Left ventricle myocardium inferior (tissue), 1 donor: ENCODE measurements at regions not wholly inside any gene's neighbourhood (a gene's known extent, or its start where the extent isn't known, plus 50 kb on each side); places are given as distances from the start of the nearest gene placed in this dataset.

Source experiments
- DNase-seq: peaks from one replicate; pipeline ENCODE4 v3.0.0-alpha.2; 2020
- H3K27ac ChIP-seq: fragments of 200-600 bp; replicated peaks from 2 replicates; pipeline ENCODE4 v1.8.0; 2021
- H3K27me3 ChIP-seq: fragments of 200-600 bp; 2 replicates; pipeline ENCODE4 v1.8.0; 2021; ENCODE audit warnings: low read depth
- H3K36me3 ChIP-seq: fragments of 200-600 bp; 2 replicates; pipeline ENCODE4 v1.8.0; 2021
- H3K4me1 ChIP-seq: fragments of 200-600 bp; 2 replicates; pipeline ENCODE4 v1.8.0; 2021
- H3K4me3 ChIP-seq: fragments of 200-600 bp; 2 replicates; pipeline ENCODE4 v1.8.0; 2021; ENCODE audit warnings: mild to moderate bottlenecking, moderate library complexity
- H3K9me3 ChIP-seq: fragments of 200-600 bp; replicated peaks from 2 replicates; pipeline ENCODE4 v1.8.0; 2021
- CTCF ChIP-seq: fragments of 200-600 bp; IDR thresholded peaks from 2 replicates; pipeline ENCODE4 v1.8.0; 2021; ENCODE audit warnings: antibody characterized with exemption, mild to moderate bottlenecking, borderline replicate concordance
- intact Hi-C: fragments of 100-400 bp; cut with micrococcal nuclease; formaldehyde crosslinking; loops from one replicate; pipeline ENCODE4 v1.11.0; 2022
- donor health status: DM: no; HTN: yes; CAD: no; lungs with severe emphysema.

DNA sequence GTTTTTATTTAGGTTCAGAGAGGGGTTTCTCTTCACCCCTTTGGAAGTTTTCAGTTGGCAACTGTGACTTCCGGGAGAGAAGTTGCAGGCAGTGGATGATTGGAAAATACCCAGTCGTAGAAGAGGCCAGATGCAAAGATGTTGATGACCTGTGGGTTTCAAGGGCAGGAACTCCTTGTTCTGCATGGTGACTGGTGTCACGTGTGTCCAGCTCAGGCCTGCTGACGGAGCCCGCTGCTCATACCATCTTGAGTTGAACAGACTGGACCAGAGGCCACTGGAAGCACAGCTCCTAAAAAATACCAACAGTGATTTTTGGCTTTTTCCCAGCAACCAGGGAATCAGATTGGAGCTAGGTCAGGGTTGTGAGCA, 243.9 kb upstream of the KLF4 start:
- Histone ChIP-seq H3K4me1 (peaks cover 41% of the 10 kb centered on the region), H3K36me3 (no peaks in the 10 kb centered on the region), H3K27me3 (no peaks in the 10 kb centered on the region), H3K4me3 (peak overlapping the region; percentile 46), H3K27ac (peak overlapping the region; percentile 92), H3K9me3 (no peaks in the 10 kb centered on the region)
- no peak for TF ChIP-seq CTCF
- intact Hi-C loops = no loop called here
- peak; percentile 61 for DNase-seq

DNA sequence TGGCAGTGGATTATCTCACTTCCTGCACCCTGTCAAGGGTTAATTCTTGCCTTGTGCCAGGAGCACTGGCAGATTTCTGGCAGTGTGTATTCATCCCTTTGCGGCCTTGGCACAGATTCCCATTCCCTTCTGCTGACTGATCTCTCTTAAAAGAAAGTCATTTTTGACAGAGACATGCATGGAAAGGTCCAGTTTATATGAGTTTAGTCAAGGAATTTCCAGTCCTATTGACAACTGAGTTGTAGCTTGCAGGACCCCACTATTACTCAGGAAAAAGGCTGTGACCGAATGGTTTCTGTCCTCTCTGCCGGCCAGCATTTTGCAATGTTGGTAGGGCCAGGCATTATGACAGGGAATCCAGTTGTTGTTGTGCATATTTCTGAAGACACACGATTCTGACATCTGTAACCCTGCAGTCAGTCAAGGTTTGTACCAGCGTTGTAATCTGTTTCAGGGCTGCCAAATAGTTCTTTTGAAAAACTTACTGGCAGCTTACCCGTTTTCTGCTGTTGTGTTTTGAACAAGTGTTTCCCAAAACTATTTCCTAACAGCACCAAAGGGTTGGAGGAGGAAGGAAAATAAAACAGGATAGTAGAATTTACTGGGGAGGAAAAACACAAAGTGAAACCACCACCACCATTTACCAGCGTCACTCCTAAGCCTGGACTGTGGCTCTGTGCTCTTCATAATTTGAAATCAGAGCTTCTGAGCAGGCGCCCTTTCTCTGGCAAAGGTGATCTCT, 243.4 kb upstream of the KLF4 start:
- DNase-seq = no peak
- no peaks in the 10 kb centered on the region for H3K9me3 ChIP-seq
- H3K4me3 ChIP-seq = peak overlapping the region; percentile 46
- no peaks in the 10 kb centered on the region for H3K36me3 ChIP-seq
- H3K27me3 ChIP-seq = no peaks in the 10 kb centered on the region
- H3K4me1 ChIP-seq = peaks cover 35% of the 10 kb centered on the region
- TF ChIP-seq CTCF = no peak
- intact Hi-C loops = no loop called here
- peak overlapping the region; percentile 92 for H3K27ac ChIP-seq

DNA sequence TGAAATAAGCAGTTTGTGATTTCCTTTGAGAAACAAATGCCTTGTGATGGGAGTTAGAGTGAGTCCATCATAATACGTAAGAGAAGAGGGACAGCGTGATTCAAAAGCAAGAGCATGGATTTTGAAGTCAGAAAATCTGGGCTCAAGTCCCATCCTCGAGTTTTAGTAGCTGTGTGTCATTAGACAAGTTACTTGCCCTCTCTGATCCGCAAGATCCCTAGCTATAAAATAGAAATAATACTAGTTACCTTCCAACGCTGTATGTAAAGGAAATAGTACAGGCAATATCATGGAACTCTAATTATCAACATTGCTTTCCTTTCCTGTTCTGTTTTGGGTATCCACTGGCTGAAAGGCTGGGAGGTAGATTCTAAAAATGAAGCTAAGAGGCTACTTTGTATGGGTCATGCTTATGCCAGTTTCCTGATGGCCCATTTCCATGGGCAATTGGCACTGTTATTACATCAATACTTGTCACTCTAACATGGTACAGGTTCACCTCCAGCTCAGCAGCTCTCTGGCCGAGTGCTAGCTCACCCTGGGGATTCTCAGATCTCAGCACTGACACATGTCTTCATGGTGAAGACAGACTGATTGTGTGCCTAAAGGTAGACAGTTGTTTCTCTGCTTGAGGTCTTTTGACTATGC, 241.7 kb upstream of the KLF4 start:
- Histone ChIP-seq H3K4me1 (peaks cover 24% of the 10 kb centered on the region), H3K4me3 (no peak overlapping the region), H3K9me3 (no peaks in the 10 kb centered on the region), H3K36me3 (no peaks in the 10 kb centered on the region), H3K27me3 (no peaks in the 10 kb centered on the region), H3K27ac (no peak overlapping the region)
- no peak for TF ChIP-seq CTCF
- no peak for DNase-seq
- intact Hi-C loops = no loop called here

DNA sequence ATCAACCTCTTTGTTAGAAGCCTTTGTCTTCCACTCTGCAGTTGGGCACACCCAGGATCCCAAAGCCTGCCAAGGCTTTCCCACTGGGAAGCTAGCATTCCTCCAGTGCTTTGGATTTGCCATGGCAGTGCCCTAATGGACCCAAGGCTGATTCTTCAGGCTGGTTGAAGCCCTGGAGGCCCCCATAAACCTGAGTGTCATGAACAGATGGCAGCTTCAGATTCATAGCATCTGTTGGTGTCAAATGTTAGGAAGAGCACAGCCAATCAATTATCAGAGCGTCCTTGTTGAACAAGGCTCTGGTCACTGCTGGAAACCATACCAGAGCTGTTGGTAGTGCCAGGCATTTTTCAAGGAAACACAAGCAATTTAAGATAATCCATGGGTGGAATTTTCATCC, 241.1 kb upstream of the KLF4 start:
- DNase-seq = no peak
- TF ChIP-seq CTCF = no peak
- H3K9me3 ChIP-seq = no peaks in the 10 kb centered on the region
- no peaks in the 10 kb centered on the region for H3K27me3 ChIP-seq
- intact Hi-C loops = no loop called here
- H3K4me1 ChIP-seq = peaks cover 24% of the 10 kb centered on the region
- H3K4me3 ChIP-seq = no peak overlapping the region
- no peak overlapping the region for H3K27ac ChIP-seq
- H3K36me3 ChIP-seq = no peaks in the 10 kb centered on the region

DNA sequence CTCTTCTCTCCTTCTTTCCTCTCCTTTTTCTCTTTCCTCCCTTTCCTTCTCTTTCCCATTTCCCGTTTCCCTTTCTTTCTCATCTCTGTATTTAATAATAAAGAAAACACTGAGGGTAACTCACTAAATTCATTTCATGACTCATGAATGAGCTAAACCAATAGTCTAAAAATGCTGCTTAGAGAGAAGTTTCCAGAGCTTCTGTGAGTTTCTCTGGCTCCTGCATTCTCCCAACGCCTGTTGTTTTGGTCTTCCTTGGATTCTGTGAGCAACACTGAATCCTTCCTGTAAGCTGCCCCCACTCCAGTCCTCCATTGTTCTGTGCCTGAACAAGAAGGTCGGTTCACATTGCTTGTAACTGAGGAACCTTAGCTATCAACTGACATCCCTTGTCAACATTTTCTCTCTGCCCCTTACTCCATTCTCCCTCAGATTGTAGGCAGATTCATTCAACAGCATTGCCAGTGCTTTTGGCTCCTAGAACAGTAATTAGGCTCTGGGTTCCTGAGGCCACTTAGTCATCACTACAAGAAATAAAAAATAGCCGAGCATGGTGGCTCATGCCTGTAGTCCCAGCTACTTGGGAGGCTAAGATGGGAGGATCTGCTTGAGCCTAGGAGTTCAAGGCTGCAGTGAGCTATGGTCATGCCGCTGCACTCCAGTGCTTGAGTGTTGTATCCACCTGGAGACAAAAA, 237.7 kb upstream of the KLF4 start:
- no peak overlapping the region for H3K27ac ChIP-seq
- H3K4me1 ChIP-seq = peaks cover 2% of the 10 kb centered on the region
- H3K4me3 ChIP-seq = no peak overlapping the region
- no peak for TF ChIP-seq CTCF
- no peak for DNase-seq
- H3K27me3 ChIP-seq = no peaks in the 10 kb centered on the region
- H3K9me3 ChIP-seq = peaks cover 4% of the 10 kb centered on the region
- intact Hi-C loops = no loop called here
- H3K36me3 ChIP-seq = no peaks in the 10 kb centered on the region
